H9 (cell line): ENCODE measurements at regions not wholly inside any gene's neighbourhood (a gene's known extent, or its start where the extent isn't known, plus 50 kb on each side); places are given as distances from the start of the nearest gene placed in this dataset.

Experiments used
- DNase-seq: peaks from one replicate; pipeline ENCODE4 v3.0.0-alpha.2; 2017
- H2AFZ ChIP-seq: one replicate; pipeline ENCODE4 v1.6.1; 2013; ENCODE audit warnings: mild to moderate bottlenecking, low read length, control low read depth, moderate library complexity
- H2AK5ac ChIP-seq: 2 replicates; pipeline ENCODE4 v1.6.1; 2013; ENCODE audit warnings: low read length, control low read depth, mixed read lengths; ENCODE audit not compliant: insufficient read length
- H2BK120ac ChIP-seq: one replicate; pipeline ENCODE4 v1.6.1; 2013; ENCODE audit warnings: low read depth, mild to moderate bottlenecking, low read length, control low read depth, inconsistent platforms; ENCODE audit not compliant: poor library complexity, severe bottlenecking
- H2BK12ac ChIP-seq: 2 replicates; pipeline ENCODE4 v1.6.1; 2013; ENCODE audit warnings: low read length, control low read depth, mixed read lengths, low read depth; ENCODE audit not compliant: insufficient read length
- H2BK15ac ChIP-seq: 2 replicates; pipeline ENCODE4 v1.6.1; 2013; ENCODE audit warnings: low read depth, low read length, control low read depth
- H2BK20ac ChIP-seq: one replicate; pipeline ENCODE4 v1.6.1; 2013; ENCODE audit warnings: low read depth, mild to moderate bottlenecking, low read length, control low read depth, inconsistent platforms; ENCODE audit not compliant: poor library complexity, severe bottlenecking
- H2BK5ac ChIP-seq: 2 replicates; pipeline ENCODE4 v1.6.1; 2013; ENCODE audit warnings: low read length, control low read depth, mixed read lengths; ENCODE audit not compliant: insufficient read length
- H3K14ac ChIP-seq: 2 replicates; pipeline ENCODE4 v1.6.1; 2013; ENCODE audit warnings: low read length, control low read depth; ENCODE audit not compliant: insufficient read depth
- H3K18ac ChIP-seq: 2 replicates; pipeline ENCODE4 v1.6.1; 2013; ENCODE audit warnings: low read depth, mild to moderate bottlenecking, mixed read lengths, low read length, control low read depth; ENCODE audit not compliant: insufficient read length
- H3K23ac ChIP-seq: 2 replicates; pipeline ENCODE4 v1.6.1; 2013; ENCODE audit warnings: low read length, control low read depth, mixed read lengths, low read depth; ENCODE audit not compliant: insufficient read length
- H3K23me2 ChIP-seq: 2 replicates; pipeline ENCODE4 v1.6.1; 2013; ENCODE audit warnings: low read depth, mild to moderate bottlenecking, mixed read lengths, low read length, control low read depth; ENCODE audit not compliant: insufficient read length, poor library complexity, severe bottlenecking
- H3K27ac ChIP-seq: 2 replicates; pipeline ENCODE4 v1.5.1; 2013; ENCODE audit warnings: low read length, control low read depth, mixed read lengths, low read depth; ENCODE audit not compliant: insufficient read length
- H3K27me3 ChIP-seq: 2 replicates; pipeline ENCODE4 v1.6.1; 2013; ENCODE audit warnings: low read length, control low read depth, inconsistent platforms; ENCODE audit not compliant: insufficient read depth
- H3K4ac ChIP-seq: 2 replicates; pipeline ENCODE4 v1.6.1; 2013; ENCODE audit warnings: low read depth, mild to moderate bottlenecking, control low read depth, inconsistent platforms, low read length, moderate library complexity
- H3K4me1 ChIP-seq: 2 replicates; pipeline ENCODE4 v1.6.1; 2013; ENCODE audit warnings: low read length, control low read depth, inconsistent platforms; ENCODE audit not compliant: insufficient read depth
- H3K4me2 ChIP-seq: 2 replicates; pipeline ENCODE4 v1.6.1; 2013; ENCODE audit warnings: low read length, control low read depth, mixed read lengths; ENCODE audit not compliant: insufficient read length, insufficient read depth
- H3K56ac ChIP-seq: 2 replicates; pipeline ENCODE4 v1.6.1; 2013; ENCODE audit warnings: low read depth, mild to moderate bottlenecking, mixed read lengths, low read length, control low read depth; ENCODE audit not compliant: insufficient read length
- H3K79me1 ChIP-seq: 2 replicates; pipeline ENCODE4 v1.6.1; 2013; ENCODE audit warnings: low read depth, mild to moderate bottlenecking, moderate library complexity, low read length, control low read depth, inconsistent platforms; ENCODE audit not compliant: insufficient read depth, poor library complexity, severe bottlenecking
- H3K79me2 ChIP-seq: 2 replicates; pipeline ENCODE4 v1.6.1; 2013; ENCODE audit warnings: low read length, control low read depth, inconsistent platforms; ENCODE audit not compliant: insufficient read depth
- H3K9ac ChIP-seq: 2 replicates; pipeline ENCODE4 v1.6.1; 2013; ENCODE audit warnings: low read length, control low read depth, mixed read lengths; ENCODE audit not compliant: insufficient read length; ENCODE audit errors: extremely low read depth
- H3K9me3 ChIP-seq: one replicate; pipeline ENCODE4 v1.6.1; 2013; ENCODE audit warnings: low read depth, low read length, inconsistent platforms; ENCODE audit not compliant: control insufficient read depth
- H3T11ph ChIP-seq: one replicate; pipeline ENCODE4 v1.6.1; 2013; ENCODE audit warnings: mild to moderate bottlenecking, low read length, control low read depth, inconsistent platforms
- H4K20me1 ChIP-seq: one replicate; pipeline ENCODE4 v1.6.1; 2013; ENCODE audit not compliant: control insufficient read depth, insufficient read length, insufficient read depth
- H4K5ac ChIP-seq: 2 replicates; pipeline ENCODE4 v1.6.1; 2013; ENCODE audit warnings: low read depth, mild to moderate bottlenecking, mixed read lengths, low read length, control low read depth; ENCODE audit not compliant: insufficient read length
- H4K8ac ChIP-seq: replicated peaks from 2 replicates; pipeline ENCODE4 v1.6.1; 2013; ENCODE audit warnings: low read length, control low read depth, mixed read lengths, low read depth; ENCODE audit not compliant: insufficient read length
- H4K91ac ChIP-seq: 2 replicates; pipeline ENCODE4 v1.6.1; 2013; ENCODE audit warnings: low read depth, mild to moderate bottlenecking, moderate library complexity, mixed read lengths, low read length, control low read depth; ENCODE audit not compliant: insufficient read length
- H3K27ac Mint-ChIP-seq, 3 experiments: 2 replicates in 2 of 3; 3 replicates in 1 of 3; pipeline ENCODE4 v1.8.0; 2020 to 2021; ENCODE audit warnings: mixed read lengths in 3 of 3, mild to moderate bottlenecking in 1 of 3, moderate library complexity in 1 of 3
- H3K27me3 Mint-ChIP-seq: 2 replicates; pipeline ENCODE4 v1.8.0; 2021; ENCODE audit warnings: low read depth, mild to moderate bottlenecking, moderate library complexity, mixed read lengths
- H3K36me3 Mint-ChIP-seq, 3 experiments: 2 replicates in 2 of 3; 3 replicates in 1 of 3; pipeline ENCODE4 v1.8.0; 2020 to 2021; ENCODE audit warnings: low read depth in 3 of 3, mixed read lengths in 3 of 3; ENCODE audit not compliant: insufficient read depth in 1 of 3
- H3K4me1 Mint-ChIP-seq, 2 experiments: 2 replicates each; pipeline ENCODE4 v1.8.0; 2020; ENCODE audit warnings: mixed read lengths in 2 of 2
- H3K4me3 Mint-ChIP-seq, 2 experiments: 2 replicates in 1 of 2; 3 replicates in 1 of 2; pipeline ENCODE4 v1.8.0; 2020 to 2021; ENCODE audit warnings: mild to moderate bottlenecking in 2 of 2, mixed read lengths in 2 of 2, moderate library complexity in 1 of 2
- H3K9me3 Mint-ChIP-seq, 2 experiments: 2 replicates in 1 of 2; 3 replicates in 1 of 2; pipeline ENCODE4 v1.8.0; 2020; ENCODE audit warnings: mild to moderate bottlenecking in 2 of 2, mixed read lengths in 2 of 2, moderate library complexity in 1 of 2
- WGBS: extraction: QIAGEN DNeasy Blood & Tissue Kit; methylation state at CpG from one replicate; pipeline ENCODE4 v1.1.7; 2013; ENCODE audit warnings: missing lambda C conversion rate, low lambda C conversion rate, mixed read lengths; ENCODE audit not compliant: insufficient read length; ENCODE audit errors: extremely low coverage; 5-methylcytosine and 5-hydroxymethylcytosine counted together
- TF ChIP-seq, protein P1 (sequence below): fragments of 200-600 bp; sonication (generic); conservative IDR thresholded peaks from 3 replicates; pipeline ENCODE4 v1.8.0; 2021; ENCODE audit warnings: antibody characterized with exemption, mild to moderate bottlenecking

GRCh38 chr4:140242357-140243277 lies 88.6 kb upstream of the MAML3 start:
- Histone ChIP-seq H4K91ac (no peak overlapping the region), H4K8ac (no peak overlapping the region), H3K4me1 (peaks cover 10% of the 10 kb centered on the region), H4K5ac (no peak overlapping the region), H2BK12ac (no peak overlapping the region), H3K4ac (no peak overlapping the region), H3K9ac (no peak overlapping the region), H2BK20ac (no peak overlapping the region), H3K9me3 (no peaks in the 10 kb centered on the region), H3K79me1 (no peaks in the 10 kb centered on the region), H3K18ac (no peak overlapping the region), H3K56ac (no peak overlapping the region), H3K27me3 (no peaks in the 10 kb centered on the region), H2AK5ac (no peak overlapping the region), H2BK15ac (no peak overlapping the region), H3K23me2 (no peaks in the 10 kb centered on the region), H3K4me2 (no peak overlapping the region), H4K20me1 (no peaks in the 10 kb centered on the region), H2BK5ac (no peak overlapping the region), H3K23ac (no peak overlapping the region), H3K27ac (no peak overlapping the region), H3K79me2 (no peaks in the 10 kb centered on the region), H3K14ac (no peak overlapping the region), H2AFZ (no peak overlapping the region), H3T11ph (no peak overlapping the region), H2BK120ac (no peak overlapping the region)
- H3K4me3 Mint-ChIP-seq = no peak overlapping the region
- H3K27ac Mint-ChIP-seq = no peak overlapping the region
- H3K27me3 Mint-ChIP-seq = peaks cover 1% of the 10 kb centered on the region; the same call in 1 of the 2 replicates
- no peak for DNase-seq
- WGBS = 100% methylated on average over 2 of the region's 8 CpGs
- H3K4me1 Mint-ChIP-seq = peaks cover 44 to 48% of the 10 kb centered on the region in 2 experiments
- TF ChIP-seq, protein P1, sequence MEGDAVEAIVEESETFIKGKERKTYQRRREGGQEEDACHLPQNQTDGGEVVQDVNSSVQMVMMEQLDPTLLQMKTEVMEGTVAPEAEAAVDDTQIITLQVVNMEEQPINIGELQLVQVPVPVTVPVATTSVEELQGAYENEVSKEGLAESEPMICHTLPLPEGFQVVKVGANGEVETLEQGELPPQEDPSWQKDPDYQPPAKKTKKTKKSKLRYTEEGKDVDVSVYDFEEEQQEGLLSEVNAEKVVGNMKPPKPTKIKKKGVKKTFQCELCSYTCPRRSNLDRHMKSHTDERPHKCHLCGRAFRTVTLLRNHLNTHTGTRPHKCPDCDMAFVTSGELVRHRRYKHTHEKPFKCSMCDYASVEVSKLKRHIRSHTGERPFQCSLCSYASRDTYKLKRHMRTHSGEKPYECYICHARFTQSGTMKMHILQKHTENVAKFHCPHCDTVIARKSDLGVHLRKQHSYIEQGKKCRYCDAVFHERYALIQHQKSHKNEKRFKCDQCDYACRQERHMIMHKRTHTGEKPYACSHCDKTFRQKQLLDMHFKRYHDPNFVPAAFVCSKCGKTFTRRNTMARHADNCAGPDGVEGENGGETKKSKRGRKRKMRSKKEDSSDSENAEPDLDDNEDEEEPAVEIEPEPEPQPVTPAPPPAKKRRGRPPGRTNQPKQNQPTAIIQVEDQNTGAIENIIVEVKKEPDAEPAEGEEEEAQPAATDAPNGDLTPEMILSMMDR = no peak
- H3K9me3 Mint-ChIP-seq = no peaks in the 10 kb centered on the region
- no peaks in the 10 kb centered on the region for H3K36me3 Mint-ChIP-seq
